ENCODE measurements at regions not wholly inside any gene's neighbourhood (a gene's known extent, or its start where the extent isn't known, plus 50 kb on each side); places are given as distances from the start of the nearest gene placed in this dataset.

GRCh38 chr18:41237317-41237716 is 717.7 kb upstream of the PIK3C3 start:
- DNase-seq (ENCODE audit: low spot score): no peak

- no peak for DNase-seq (ENCODE audit: low spot score)
Measured at GRCh38 chr18:41231681-41232080, 723.4 kb upstream of the PIK3C3 start.

GRCh38 chr18:41227993-41228392 is 727.0 kb upstream of the PIK3C3 start:
- DNase-seq (ENCODE audit: low spot score): no peak

GRCh38 chr18:41226911-41227310 is 728.1 kb upstream of the PIK3C3 start:
- no peak for DNase-seq (ENCODE audit: low spot score)

- DNase-seq (ENCODE audit: low spot score): no peak
Measured at GRCh38 chr18:41226186-41226585, 728.8 kb upstream of the PIK3C3 start.

- DNase-seq (ENCODE audit: low spot score): no peak
Measured at GRCh38 chr18:41216341-41217003, 738.6 kb upstream of the PIK3C3 start.

GRCh38 chr18:41207706-41208105 is 747.3 kb upstream of the PIK3C3 start:
- no peak for DNase-seq (ENCODE audit: low spot score)

GRCh38 chr18:41206341-41206830 is 748.6 kb upstream of the PIK3C3 start:
- no peak for DNase-seq (ENCODE audit: low spot score)

- DNase-seq (ENCODE audit: low spot score): no peak
Measured at GRCh38 chr18:41199212-41199611, 755.8 kb upstream of the PIK3C3 start.

GRCh38 chr18:41197967-41198366 is 757.1 kb upstream of the PIK3C3 start:
- no peak for DNase-seq (ENCODE audit: low spot score)

- no peak for DNase-seq (ENCODE audit: low spot score)
Measured at GRCh38 chr18:41170346-41170745, 784.7 kb upstream of the PIK3C3 start.

GRCh38 chr18:41165625-41166024 is 789.4 kb upstream of the PIK3C3 start:
- no peak for DNase-seq (ENCODE audit: low spot score)

- no peak for DNase-seq (ENCODE audit: low spot score)
Measured at GRCh38 chr18:41162781-41163180, 792.3 kb upstream of the PIK3C3 start.

GRCh38 chr18:41162191-41162590 is 792.8 kb upstream of the PIK3C3 start:
- no peak for DNase-seq (ENCODE audit: low spot score)

- DNase-seq (ENCODE audit: low spot score): no peak
Measured at GRCh38 chr18:41155910-41156851, 798.9 kb upstream of the PIK3C3 start.

GRCh38 chr18:41155025-41155424 is 800.0 kb upstream of the PIK3C3 start:
- DNase-seq (ENCODE audit: low spot score): no peak

- no peak for DNase-seq (ENCODE audit: low spot score)
Measured at GRCh38 chr18:41153871-41154270, 801.2 kb upstream of the PIK3C3 start.

- DNase-seq (ENCODE audit: low spot score): no peak
Measured at GRCh38 chr18:41150316-41150715, 804.7 kb upstream of the PIK3C3 start.

GRCh38 chr18:41146301-41146700 is 808.7 kb upstream of the PIK3C3 start:
- DNase-seq (ENCODE audit: low spot score): no peak

- no peak for DNase-seq (ENCODE audit: low spot score)
Measured at GRCh38 chr18:41145516-41145915, 809.5 kb upstream of the PIK3C3 start.

- DNase-seq (ENCODE audit: low spot score): no peak
Measured at GRCh38 chr18:41144441-41144840, 810.6 kb upstream of the PIK3C3 start.

GRCh38 chr18:41140506-41140905 is 814.5 kb upstream of the PIK3C3 start:
- DNase-seq (ENCODE audit: low spot score): no peak

GRCh38 chr18:41135146-41135545 is 819.9 kb upstream of the PIK3C3 start:
- no peak for DNase-seq (ENCODE audit: low spot score)
